ENCODE measurements at regions not wholly inside any gene's neighbourhood (a gene's known extent, or its start where the extent isn't known, plus 50 kb on each side); places are given as distances from the start of the nearest gene placed in this dataset.

- no peak for TF ChIP-seq CTCF (IDR thresholded peaks at IDR 0.05)
- TF ChIP-seq POLR2A (IDR thresholded peaks at IDR 0.05): no peak
- no peak for TF ChIP-seq POLR2AphosphoS5 (IDR thresholded peaks at IDR 0.05)
Observed at GRCh38 chr13:61294467-61295191, 121.0 kb downstream of the PCDH20 start.

Measured in breast epithelium (tissue), 3 donors.